GM10248 (cell line): ENCODE measurements at regions not wholly inside any gene's neighbourhood (a gene's known extent, or its start where the extent isn't known, plus 50 kb on each side); places are given as distances from the start of the nearest gene placed in this dataset.
"Not testable (repeated sequence)": the region's sequence is repeated elsewhere in the genome, so short reads cannot be mapped to it uniquely, and the experiment has no call there.

Experiments used
- CTCF ChIA-PET: fragments of 300-600 bp; sonication (Branson Sonifier 250); formaldehyde crosslinking; extraction: SDS; loops from one replicate; lab custom pipeline; 2021; ENCODE audit warnings: antibody characterized with exemption; lab: Yijun Ruan, JAX
- POLR2A ChIA-PET: fragments of 350-650 bp; sonication (Branson Sonifier 250); formaldehyde crosslinking; extraction: SDS; loops from one replicate; lab custom pipeline; 2020; ENCODE audit warnings: antibody characterized with exemption; lab: Yijun Ruan, JAX
- DNase-seq: peaks from one replicate; pipeline ENCODE4 v3.0.0; 2012; ENCODE audit errors: extremely low spot score
- TF ChIP-seq, protein P1 (sequence below): IDR thresholded peaks from 2 replicates; pipeline ENCODE4 v1.5.1; 2012; ENCODE audit warnings: mild to moderate bottlenecking, low read depth; ENCODE audit errors: extremely low read depth, missing control alignments, control extremely low read depth

DNA sequence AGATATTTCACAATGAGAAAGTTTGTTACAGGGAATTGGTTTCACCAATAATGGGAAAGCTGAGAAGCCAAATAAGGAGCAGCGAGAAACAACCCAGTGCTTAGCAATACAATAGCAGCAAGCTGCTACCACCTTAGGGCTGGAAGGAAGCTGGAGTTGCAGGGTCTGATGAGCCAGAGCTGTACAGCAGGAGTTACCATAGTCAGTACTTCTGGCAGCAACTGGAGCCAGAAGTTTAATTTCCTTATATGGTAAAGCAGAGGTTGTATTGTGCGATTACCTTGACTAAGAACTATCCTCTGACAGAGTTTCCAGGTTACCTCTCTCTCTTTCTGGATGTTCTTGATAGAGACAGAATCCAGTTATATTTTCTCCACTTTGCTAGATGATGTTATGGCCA, 137.1 kb upstream of the OLIG3 start:
- POLR2A ChIA-PET, result no interaction called here

DNA sequence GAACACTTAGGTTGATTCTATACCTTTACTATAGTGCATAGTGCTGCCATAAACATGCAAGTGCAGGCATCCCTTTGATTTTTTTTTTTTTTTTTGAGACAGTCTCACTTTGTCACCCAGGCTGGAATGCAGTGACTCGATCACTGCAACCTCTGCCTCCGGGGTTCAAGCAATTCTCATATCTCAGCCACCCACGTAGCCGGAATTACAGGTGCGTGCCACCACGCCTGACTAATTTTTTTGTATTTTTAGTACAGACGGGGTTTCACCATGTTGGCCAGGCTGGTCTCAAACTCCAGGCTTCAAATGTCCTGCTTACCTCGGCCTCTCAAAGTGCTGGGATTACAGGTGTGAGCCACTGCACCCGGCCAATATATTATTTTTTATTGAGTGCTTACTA, 140.0 kb upstream of the OLIG3 start:
- DNase-seq, POLR2A ChIA-PET, CTCF ChIA-PET: not testable (repeated sequence)

More for the DNA sequence above, 137.1 kb upstream of the OLIG3 start:
- CTCF ChIA-PET, result interaction anchor here (0.9 to 2.1 kb wide), 6 partner anchors 9 to 537 kb away, joined by 3 to 14 read pairs (median 4); no protein-coding TSS in a partner anchor
- DNase-seq, result no peak
- TF ChIP-seq, protein P1, sequence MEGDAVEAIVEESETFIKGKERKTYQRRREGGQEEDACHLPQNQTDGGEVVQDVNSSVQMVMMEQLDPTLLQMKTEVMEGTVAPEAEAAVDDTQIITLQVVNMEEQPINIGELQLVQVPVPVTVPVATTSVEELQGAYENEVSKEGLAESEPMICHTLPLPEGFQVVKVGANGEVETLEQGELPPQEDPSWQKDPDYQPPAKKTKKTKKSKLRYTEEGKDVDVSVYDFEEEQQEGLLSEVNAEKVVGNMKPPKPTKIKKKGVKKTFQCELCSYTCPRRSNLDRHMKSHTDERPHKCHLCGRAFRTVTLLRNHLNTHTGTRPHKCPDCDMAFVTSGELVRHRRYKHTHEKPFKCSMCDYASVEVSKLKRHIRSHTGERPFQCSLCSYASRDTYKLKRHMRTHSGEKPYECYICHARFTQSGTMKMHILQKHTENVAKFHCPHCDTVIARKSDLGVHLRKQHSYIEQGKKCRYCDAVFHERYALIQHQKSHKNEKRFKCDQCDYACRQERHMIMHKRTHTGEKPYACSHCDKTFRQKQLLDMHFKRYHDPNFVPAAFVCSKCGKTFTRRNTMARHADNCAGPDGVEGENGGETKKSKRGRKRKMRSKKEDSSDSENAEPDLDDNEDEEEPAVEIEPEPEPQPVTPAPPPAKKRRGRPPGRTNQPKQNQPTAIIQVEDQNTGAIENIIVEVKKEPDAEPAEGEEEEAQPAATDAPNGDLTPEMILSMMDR, result no peak

DNA sequence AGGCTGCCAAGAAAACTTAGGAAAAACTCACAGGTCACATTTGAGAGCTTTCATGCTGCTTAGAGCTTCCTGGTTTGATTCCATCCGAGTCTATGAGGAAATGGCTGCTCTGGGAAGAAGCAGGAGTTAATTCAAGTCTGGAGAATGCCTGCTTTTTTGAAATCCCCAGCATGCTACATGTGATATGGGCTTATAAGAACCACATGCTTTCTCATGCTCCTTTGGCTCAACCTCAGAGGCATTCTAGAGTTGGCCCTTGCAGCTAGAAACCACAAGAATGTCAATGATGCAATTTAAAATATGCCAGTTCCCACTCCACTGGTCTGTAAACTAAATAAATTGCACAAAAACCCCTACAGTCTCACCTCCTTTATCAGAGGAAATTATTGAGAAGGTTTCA, 142.9 kb upstream of the OLIG3 start:
- no peak for DNase-seq
- POLR2A ChIA-PET, result no interaction called here

DNA sequence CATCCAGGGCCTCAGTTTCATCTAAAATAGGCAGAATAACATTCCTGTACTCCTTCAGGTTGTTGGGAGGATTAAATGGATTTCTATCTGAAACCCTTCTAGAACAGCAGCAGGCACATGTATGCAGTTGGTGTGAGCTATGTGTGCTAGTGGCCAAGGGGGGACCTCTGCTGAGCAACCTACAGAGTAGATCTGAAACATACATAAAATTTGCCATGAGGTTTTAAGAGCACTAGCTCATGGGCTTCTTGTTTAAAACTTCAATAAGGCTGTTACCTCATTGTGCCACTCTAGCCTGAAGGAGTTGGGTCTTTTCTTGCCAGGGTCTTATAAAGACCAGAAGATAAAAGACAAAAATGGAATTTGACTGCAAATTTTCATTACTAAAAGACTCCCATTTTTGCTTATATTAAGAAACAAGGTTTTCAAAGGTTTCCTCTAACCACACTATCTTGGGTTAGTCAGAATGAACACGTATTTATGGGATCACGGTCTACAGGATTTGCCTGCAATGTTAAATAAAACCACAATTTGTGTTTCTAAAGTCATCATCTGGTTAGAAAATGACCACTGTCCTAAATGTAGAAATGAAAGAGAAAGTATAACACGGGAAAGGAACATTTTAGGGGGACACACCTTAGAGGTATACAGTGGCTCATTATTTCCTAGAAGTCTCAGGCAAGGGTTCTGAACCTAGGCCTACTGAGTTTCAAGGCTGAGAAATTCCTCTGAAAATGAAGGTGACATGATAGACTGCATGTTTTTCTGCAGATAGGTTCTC, 144.9 kb upstream of the OLIG3 start:
- DNase-seq, result no peak
- TF ChIP-seq, protein P1, result peak; percentile 22
- ChIA-PET CTCF (interaction anchor here (0.7 to 1.8 kb wide), 6 partner anchors 9 to 672 kb away, joined by 3 to 5 read pairs (median 3); no protein-coding TSS in a partner anchor), POLR2A (no interaction called here)

More for the DNA sequence above, 142.9 kb upstream of the OLIG3 start:
- TF ChIP-seq, protein P1, result no peak
- CTCF ChIA-PET, result interaction anchor here (1.0 to 1.8 kb wide), 4 partner anchors 10 to 561 kb away, joined by 3 to 5 read pairs (median 4); no protein-coding TSS in a partner anchor

DNA sequence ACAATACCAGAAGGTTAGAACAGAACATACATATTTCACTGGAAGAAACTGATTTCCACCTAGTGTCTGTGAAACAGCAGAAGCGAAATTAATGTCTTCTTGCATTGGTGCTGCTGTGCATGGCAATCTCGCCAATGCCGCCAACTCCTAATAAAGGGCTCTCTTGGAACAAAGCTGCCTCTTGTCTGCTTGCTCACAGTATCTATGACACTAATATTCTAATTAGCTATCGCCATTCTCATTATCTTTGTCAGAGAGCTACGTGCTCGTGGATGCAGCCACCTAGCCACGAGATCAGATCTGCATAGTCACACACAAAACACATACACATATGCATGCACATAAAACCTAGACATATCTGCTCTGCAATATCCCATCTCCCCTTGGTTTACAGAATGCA, 145.9 kb upstream of the OLIG3 start:
- ChIA-PET CTCF (interaction anchor here (1.3 kb wide), 1 partner anchor 9 kb away, joined by 3 read pairs; no protein-coding TSS in a partner anchor), POLR2A (no interaction called here)
- DNase-seq, result no peak
- TF ChIP-seq, protein P1, result no peak

DNA sequence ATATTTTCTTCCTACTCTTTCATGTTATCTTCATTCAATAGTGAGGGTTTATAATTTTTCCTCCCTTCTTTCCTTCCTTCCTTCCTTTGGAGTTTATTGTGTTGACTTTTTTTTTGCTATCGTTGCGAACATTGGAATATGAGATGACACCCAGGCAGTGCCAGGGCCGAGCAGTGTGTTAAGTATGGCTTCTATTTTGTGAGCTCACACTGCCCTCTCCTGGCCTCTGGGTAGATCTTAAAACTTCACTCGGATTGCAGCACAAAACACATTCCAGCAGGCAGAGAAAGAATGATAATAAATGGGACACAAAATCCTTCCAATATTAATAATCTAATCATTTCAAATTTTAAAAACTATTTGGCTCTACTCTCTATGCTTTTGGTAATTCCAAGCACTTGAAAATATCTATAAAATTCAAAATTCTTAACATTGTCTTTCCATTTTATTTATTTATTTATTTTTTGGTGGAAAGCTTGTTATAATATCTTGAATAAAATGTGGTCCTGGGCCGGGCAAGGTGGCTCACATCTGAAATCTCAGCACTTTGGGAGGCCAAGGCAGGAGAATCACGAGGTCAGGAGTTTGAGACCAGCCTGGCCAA, 147.4 kb upstream of the OLIG3 start:
- TF ChIP-seq, protein P1, result peak; percentile 69
- ChIA-PET POLR2A (no interaction called here), CTCF (interaction anchor here (0.6 to 1.5 kb wide), 23 partner anchors 8 to 843 kb away, joined by 3 to 10 read pairs (median 4); no protein-coding TSS in a partner anchor)
- DNase-seq, result peak; percentile 57

DNA sequence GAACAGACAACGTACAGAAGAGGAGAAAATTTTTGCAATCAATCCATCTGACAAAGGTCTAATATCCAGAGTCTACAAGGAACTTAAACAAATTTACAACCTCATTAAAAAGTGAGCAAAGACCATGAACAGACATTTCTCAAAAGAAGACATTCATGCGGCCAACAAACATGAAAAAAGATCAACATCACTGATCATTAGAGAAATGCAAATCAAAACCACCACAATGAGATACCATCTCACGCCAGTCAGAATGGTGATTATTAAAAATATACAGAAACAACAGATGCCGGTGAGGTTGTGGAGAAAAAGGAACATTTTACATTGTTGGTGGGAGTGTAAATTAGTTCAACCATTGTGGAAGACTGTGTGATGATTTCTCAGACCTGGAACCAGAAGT, 149.0 kb upstream of the OLIG3 start:
- CTCF ChIA-PET, result interaction anchor here (1.3 kb wide), 1 partner anchor 372 kb away, joined by 3 read pairs; no protein-coding TSS in a partner anchor
- DNase-seq, POLR2A ChIA-PET: not testable (repeated sequence)

DNA sequence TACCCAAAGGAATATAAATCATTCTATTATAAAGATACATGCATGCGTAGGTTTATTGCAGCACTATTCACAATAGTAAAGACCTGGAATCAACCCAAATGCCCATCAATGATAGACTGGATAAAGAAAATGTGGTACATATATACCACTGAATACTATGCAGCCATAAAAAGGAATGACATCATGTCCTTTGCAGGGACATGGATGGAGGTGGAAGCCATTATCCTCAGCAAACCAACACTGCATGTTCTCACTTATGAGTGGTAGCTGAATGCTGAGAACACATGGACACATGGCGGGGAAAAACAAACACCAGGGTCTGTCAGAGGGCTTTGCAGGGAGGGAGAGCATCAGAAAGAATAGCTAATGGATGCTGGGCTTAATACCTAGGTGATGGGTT, 149.4 kb upstream of the OLIG3 start:
- CTCF ChIA-PET, result interaction anchor here (1.3 kb wide), 1 partner anchor 372 kb away, joined by 3 read pairs; no protein-coding TSS in a partner anchor
- POLR2A ChIA-PET, DNase-seq: not testable (repeated sequence)
